ENCODE measurements at regions not wholly inside any gene's neighbourhood (a gene's known extent, or its start where the extent isn't known, plus 50 kb on each side); places are given as distances from the start of the nearest gene placed in this dataset.

DNA sequence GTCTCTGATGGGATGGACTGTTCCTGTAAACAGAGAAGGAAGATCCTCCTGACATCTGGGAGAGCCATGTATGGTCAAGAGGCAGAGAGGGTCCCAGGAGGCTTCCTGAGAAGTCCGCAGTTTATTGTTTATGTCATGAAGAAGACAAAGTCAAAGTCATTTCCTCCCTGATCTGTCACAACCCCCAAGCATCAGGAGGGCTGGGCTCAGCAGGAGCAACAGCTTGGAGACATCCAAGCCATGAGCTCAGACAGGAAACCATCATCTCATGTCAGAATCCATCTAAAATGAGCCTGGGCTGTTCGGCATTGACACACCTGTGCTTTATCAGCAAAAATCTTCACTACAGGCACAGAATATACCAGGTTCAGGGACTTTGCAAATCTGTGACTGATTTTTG, 325.0 kb upstream of the MSX2 start:
- TF ChIP-seq CTCF (IDR thresholded peaks at IDR 0.05) (no peak), POLR2A (IDR thresholded peaks at IDR 0.05) (no peak)
